Spleen (tissue), 7 donors: ENCODE measurements at regions not wholly inside any gene's neighbourhood (a gene's known extent, or its start where the extent isn't known, plus 50 kb on each side); places are given as distances from the start of the nearest gene placed in this dataset.

Source experiments
- CTCF ChIP-seq, 11 experiments: fragments of 200-600 bp in 7 of 11; fragments of 450-650 bp in 4 of 11; sonication (generic) in 4 of 11; IDR thresholded peaks in 8 of 11; conservative IDR thresholded peaks in 3 of 11; 1 replicate in 7 of 11; 2 replicates in 4 of 11; pipeline versions ENCODE4 v1.4.0 to v1.8.0; 2016 to 2021; ENCODE audit warnings: antibody characterized with exemption in 11 of 11, inconsistent platforms in 4 of 11, mild to moderate bottlenecking in 1 of 11
- POLR2AphosphoS5 ChIP-seq, 3 donors: sonication (generic); formaldehyde crosslinking; IDR thresholded peaks; one replicate each; pipeline ENCODE4 v1.5.1; 2017; ENCODE audit warnings: antibody characterized with exemption in 3 of 3
- donor health status: DM: no; HTN: no; CAD: no; lungs with moderate emphysema.
- donor health status: DM: no; HTN: no; CAD: no.
- donor health status: DM: no; HTN: no; CAD: no.

- TF ChIP-seq CTCF (IDR thresholded peaks at IDR 0.05 in 8 of 11, conservative IDR thresholded peaks at IDR 0.05 in 3 of 11) (no peak), POLR2AphosphoS5 (IDR thresholded peaks at IDR 0.05) (no peak)
Measured at GRCh38 chr5:124976086-124976485, 229.6 kb upstream of the ZNF608 start.
